HEK293T (cell line): ENCODE measurements at regions not wholly inside any gene's neighbourhood (a gene's known extent, or its start where the extent isn't known, plus 50 kb on each side); places are given as distances from the start of the nearest gene placed in this dataset.
A peak's percentile ranks its signal among the peaks of the same experiment; 100 is the strongest.

Experiments
- CTCF ChIA-PET: fragments of 350-600 bp; formaldehyde crosslinking; extraction: SDS; loops from one replicate; lab custom pipeline; 2021; ENCODE audit warnings: antibody characterized with exemption, inconsistent platforms; lab: Yijun Ruan, JAX
- POLR2A ChIA-PET: fragments of 350-600 bp; formaldehyde crosslinking; extraction: SDS; loops from one replicate; lab custom pipeline; 2020; ENCODE audit warnings: antibody characterized with exemption, inconsistent platforms; lab: Yijun Ruan, JAX
- DNase-seq: peaks from one replicate; pipeline ENCODE4 v3.0.0; 2012; ENCODE audit warnings: mixed read lengths; ENCODE audit errors: extremely low spot score
- ARNT ChIP-seq: fragments of 450-650 bp; IDR thresholded peaks from 2 replicates; pipeline ENCODE4 v1.6.1; 2017; ENCODE audit warnings: mild to moderate bottlenecking
- BHLHE40 ChIP-seq: fragments of 450-650 bp; IDR thresholded peaks from 2 replicates; pipeline ENCODE4 v1.6.1; 2016; ENCODE audit warnings: mild to moderate bottlenecking, moderate library complexity, borderline replicate concordance
- CTBP1 ChIP-seq: fragments of 450-650 bp; IDR thresholded peaks from 2 replicates; pipeline ENCODE4 v1.6.1; 2016; ENCODE audit warnings: borderline replicate concordance
- ELF4 ChIP-seq: fragments of 450-650 bp; IDR thresholded peaks from 2 replicates; pipeline ENCODE4 v1.6.1; 2017; ENCODE audit warnings: antibody characterized with exemption
- FOXA1 ChIP-seq: fragments of 450-650 bp; IDR thresholded peaks from 2 replicates; pipeline ENCODE4 v1.6.1; 2016; ENCODE audit warnings: mild to moderate bottlenecking
- FOXK2 ChIP-seq: fragments of 450-650 bp; IDR thresholded peaks from 2 replicates; pipeline ENCODE4 v1.6.1; 2016; ENCODE audit warnings: mild to moderate bottlenecking
- FOXM1 ChIP-seq: fragments of 450-650 bp; IDR thresholded peaks from 2 replicates; pipeline ENCODE4 v1.6.1; 2017; ENCODE audit warnings: mild to moderate bottlenecking, borderline replicate concordance
- HDGF ChIP-seq: fragments of 450-650 bp; IDR thresholded peaks from 2 replicates; pipeline ENCODE4 v1.6.1; 2017; ENCODE audit warnings: antibody characterized with exemption, borderline replicate concordance
- L3MBTL2 ChIP-seq: fragments of 450-650 bp; conservative IDR thresholded peaks from 2 replicates; pipeline ENCODE4 v1.6.1; 2016; ENCODE audit warnings: mild to moderate bottlenecking
- LEF1 ChIP-seq: fragments of 450-650 bp; IDR thresholded peaks from 2 replicates; pipeline ENCODE4 v1.6.1; 2017; ENCODE audit warnings: mild to moderate bottlenecking, borderline replicate concordance
- NFRKB ChIP-seq: fragments of 450-650 bp; IDR thresholded peaks from 2 replicates; pipeline ENCODE4 v1.6.1; 2016; ENCODE audit warnings: mild to moderate bottlenecking, moderate library complexity
- SP1 ChIP-seq: fragments of 450-650 bp; IDR thresholded peaks from 2 replicates; pipeline ENCODE4 v1.6.1; 2017
- SUZ12 ChIP-seq: fragments of 450-650 bp; IDR thresholded peaks from 2 replicates; pipeline ENCODE4 v1.6.1; 2016; ENCODE audit warnings: mild to moderate bottlenecking
- TARDBP ChIP-seq: fragments of 450-650 bp; IDR thresholded peaks from 2 replicates; pipeline ENCODE4 v1.6.1; 2016
- ZNF384 ChIP-seq: fragments of 450-650 bp; IDR thresholded peaks from 2 replicates; pipeline ENCODE4 v1.6.1; 2016
- TF ChIP-seq, protein P1 (sequence below): fragments of 450-650 bp; IDR thresholded peaks from 2 replicates; pipeline ENCODE4 v1.6.1; 2016

DNA sequence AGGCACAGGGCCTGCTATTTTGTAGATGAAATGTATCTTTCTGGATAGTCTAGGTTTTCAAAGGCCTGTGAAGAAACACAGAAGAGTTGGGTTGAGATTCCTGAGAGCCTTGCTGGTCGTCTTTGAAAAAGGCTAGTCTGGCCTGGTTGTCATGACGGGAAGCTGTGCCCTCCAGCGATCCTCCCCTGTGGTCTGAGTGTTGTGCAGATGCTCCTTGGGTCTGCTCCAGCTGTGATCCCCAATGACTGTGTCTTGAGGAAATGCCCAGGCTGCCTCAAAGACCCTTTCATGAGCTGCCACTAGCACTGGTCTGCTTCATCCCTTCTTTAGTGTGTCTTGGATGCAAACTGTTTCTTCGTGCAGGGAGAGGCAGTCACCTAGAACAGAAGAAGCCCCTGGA is 111.0 kb upstream of the SYNPR start:
- TF ChIP-seq L3MBTL2 (no peak), BHLHE40 (no peak), FOXK2 (no peak), NFRKB (no peak), SP1 (no peak), ZNF384 (no peak)
- ChIA-PET CTCF (no interaction called here), POLR2A (no interaction called here)
- no peak for DNase-seq

DNA sequence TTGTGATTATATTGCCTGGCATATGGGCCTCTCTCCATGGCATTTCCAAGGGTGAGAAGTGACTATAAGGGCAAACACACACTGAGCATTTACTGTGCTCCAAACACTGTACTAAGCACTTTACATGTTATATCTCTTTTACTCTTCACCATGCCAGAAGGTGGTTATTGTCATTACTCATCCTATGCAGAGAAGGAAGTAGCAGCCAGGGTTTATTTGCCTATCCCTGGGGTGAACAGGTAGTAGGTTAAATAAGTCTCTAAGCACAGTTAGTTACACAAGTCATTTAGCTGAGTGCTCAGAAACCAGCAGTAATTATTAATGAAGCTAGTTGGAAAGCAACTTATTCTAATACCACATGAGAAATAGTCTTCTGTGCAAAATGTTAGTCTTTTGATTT is 109.9 kb upstream of the SYNPR start:
- TF ChIP-seq L3MBTL2 (no peak), SP1 (no peak), SUZ12 (no peak)
- ChIA-PET POLR2A (no interaction called here), CTCF (no interaction called here)
- no peak for DNase-seq

DNA sequence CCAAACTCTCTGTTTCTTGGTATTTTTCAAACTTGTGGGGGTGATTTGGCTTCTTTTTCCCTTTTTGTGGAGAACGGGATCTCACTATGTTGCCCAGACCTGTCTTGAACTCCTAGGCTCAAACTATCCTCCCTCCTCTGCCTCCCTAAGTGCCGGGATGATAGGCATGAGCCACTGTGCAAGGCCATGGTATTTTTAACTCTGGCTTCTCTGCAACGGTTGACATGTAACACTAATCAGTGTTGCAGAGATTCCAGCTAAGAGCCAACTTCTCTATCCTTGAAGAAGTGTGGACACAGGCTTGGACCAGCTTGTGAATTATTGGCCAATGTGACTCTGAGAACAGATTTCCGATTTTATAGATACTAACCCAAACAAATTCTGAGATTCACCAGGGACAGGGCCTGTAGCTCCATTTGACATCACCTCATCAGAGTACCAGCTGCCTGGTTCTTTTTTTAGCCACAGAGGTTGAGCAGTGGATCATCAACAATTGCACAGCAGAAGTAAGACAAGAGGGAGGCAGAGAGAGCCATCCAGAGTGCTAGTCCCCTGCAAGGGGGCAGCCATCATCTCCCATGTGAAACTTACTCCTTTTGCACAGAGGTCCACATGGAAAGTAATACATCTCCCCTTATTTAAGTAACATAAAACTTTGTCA is 98.1 kb upstream of the SYNPR start:
- DNase-seq = no peak
- TF ChIP-seq ELF4 (no peak), TARDBP (no peak), SP1 (no peak), ZNF384 (no peak)
- CTCF ChIA-PET = no interaction called here
- POLR2A ChIA-PET = no interaction called here

DNA sequence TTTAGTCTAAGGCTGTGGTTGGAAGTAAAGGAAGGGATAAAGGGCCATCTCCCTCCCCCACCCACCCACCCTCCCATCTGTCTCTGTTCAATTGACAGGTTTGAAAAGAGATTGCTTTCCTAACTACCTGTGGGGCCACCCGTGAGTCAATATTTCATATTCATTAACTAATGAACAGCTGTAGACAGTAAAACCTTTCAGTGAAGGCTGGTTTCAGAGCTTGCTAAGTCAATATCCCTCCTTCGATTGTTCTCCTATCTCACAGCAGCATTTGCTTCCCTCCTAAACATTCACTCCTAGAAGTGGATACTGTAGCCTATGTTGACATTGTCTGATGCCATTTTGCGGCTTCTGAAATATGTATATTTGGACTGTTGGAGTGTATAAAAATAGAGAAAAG is 85.9 kb upstream of the SYNPR start:
- ChIA-PET CTCF (interaction anchor here (2.1 kb wide), 1 partner anchor 319 kb away, joined by 9 read pairs; no protein-coding TSS in a partner anchor), POLR2A (no interaction called here)

DNA sequence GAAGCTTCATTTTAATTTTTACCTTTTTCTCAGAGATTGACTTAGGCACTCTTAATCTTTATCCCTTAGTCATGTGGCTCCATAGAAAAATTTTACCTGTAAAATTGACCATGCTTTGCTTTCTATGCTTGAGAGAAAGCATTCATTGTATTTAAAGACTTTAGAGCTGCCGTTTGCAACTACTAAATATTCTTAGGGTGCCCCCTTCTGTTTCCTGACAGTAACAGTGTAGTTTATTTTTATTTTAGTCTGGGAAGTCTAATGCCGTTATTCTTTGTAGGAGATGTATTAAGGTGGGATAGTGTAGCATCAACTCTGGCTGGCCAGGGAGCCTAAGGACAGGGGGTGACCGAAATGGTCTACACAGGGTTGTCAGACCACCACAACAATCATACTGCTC is 84.5 kb upstream of the SYNPR start:
- CTCF ChIA-PET = interaction anchor here (0.6 to 2.1 kb wide), 3 partner anchors 289 to 349 kb away, joined by 3 to 9 read pairs (median 3); no protein-coding TSS in a partner anchor
- POLR2A ChIA-PET = no interaction called here
- TF ChIP-seq NFRKB (no peak), FOXM1 (no peak), TARDBP (no peak), SUZ12 (no peak), FOXK2 (no peak), L3MBTL2 (no peak), ARNT (no peak)
- TF ChIP-seq, protein P1, sequence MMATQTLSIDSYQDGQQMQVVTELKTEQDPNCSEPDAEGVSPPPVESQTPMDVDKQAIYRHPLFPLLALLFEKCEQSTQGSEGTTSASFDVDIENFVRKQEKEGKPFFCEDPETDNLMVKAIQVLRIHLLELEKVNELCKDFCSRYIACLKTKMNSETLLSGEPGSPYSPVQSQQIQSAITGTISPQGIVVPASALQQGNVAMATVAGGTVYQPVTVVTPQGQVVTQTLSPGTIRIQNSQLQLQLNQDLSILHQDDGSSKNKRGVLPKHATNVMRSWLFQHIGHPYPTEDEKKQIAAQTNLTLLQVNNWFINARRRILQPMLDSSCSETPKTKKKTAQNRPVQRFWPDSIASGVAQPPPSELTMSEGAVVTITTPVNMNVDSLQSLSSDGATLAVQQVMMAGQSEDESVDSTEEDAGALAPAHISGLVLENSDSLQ = no peak
- DNase-seq = peak; percentile 9

More for the DNA sequence above, 85.9 kb upstream of the SYNPR start:
- TF ChIP-seq CTBP1 (no peak), SUZ12 (no peak), LEF1 (no peak), FOXK2 (no peak), FOXM1 (no peak)
- TF ChIP-seq, protein P1 = no peak
- no peak for DNase-seq

DNA sequence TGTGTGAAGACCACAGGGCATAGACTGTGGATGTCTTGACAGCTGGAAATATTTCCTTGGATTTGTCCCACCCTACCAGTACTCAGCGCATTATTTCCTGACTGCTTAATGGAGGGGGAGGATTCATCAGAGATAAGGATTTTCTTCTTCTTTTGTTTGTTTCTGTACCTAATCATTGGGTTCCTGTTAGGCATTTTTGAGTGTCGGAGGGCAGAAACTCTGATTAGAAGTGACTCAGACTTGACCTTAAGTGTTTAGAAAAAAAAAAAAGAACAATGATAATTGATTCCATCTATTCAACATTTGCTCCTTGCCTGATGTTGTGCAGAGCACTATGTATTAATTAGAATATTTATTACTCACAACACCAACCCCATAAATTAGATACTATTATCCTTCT is 78.5 kb upstream of the SYNPR start:
- POLR2A ChIA-PET = no interaction called here
- TF ChIP-seq FOXK2 (no peak), HDGF (no peak), L3MBTL2 (no peak), FOXA1 (no peak), FOXM1 (no peak), TARDBP (no peak), SP1 (no peak), ARNT (no peak), SUZ12 (no peak), ELF4 (no peak), NFRKB (no peak), BHLHE40 (no peak), LEF1 (no peak), CTBP1 (no peak)
- CTCF ChIA-PET = no interaction called here
- no peak for DNase-seq

DNA sequence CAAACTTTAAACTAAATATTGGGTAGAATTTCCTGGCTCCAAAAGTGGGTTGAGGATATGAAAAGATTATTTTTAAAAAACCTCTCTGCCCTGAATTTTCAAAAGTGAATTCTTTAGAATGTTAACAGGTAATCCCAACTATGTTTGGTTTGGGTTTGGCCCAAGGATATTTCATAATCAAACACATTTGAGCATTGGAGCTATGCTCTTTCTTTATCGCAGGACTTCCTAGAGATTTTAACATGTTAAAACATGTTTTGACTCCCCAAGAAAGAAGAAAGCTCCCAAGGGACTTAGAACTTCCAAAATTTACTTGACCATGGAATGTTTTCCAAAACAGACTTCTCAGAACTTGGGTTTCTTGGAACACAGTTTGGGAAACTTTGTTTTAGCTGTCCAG is 75.6 kb upstream of the SYNPR start:
- no peak for DNase-seq
- no peak for TF ChIP-seq NFRKB
- no peak for TF ChIP-seq HDGF
- TF ChIP-seq, protein P1 = no peak
- TF ChIP-seq FOXM1 = no peak
- TF ChIP-seq ZNF384 = no peak
- no peak for TF ChIP-seq ARNT
- TF ChIP-seq BHLHE40 = no peak
- TF ChIP-seq FOXA1 = no peak
- no peak for TF ChIP-seq CTBP1
- no peak for TF ChIP-seq L3MBTL2
- no peak for TF ChIP-seq SP1
- TF ChIP-seq ELF4 = no peak
- no peak for TF ChIP-seq LEF1
- TF ChIP-seq TARDBP = no peak
- TF ChIP-seq FOXK2 = no peak
- no peak for TF ChIP-seq SUZ12
- ChIA-PET CTCF (interaction anchor here (0.6 kb wide), 1 partner anchor 230 kb away, joined by 3 read pairs; no protein-coding TSS in a partner anchor), POLR2A (no interaction called here)
